ENCODE measurements at regions not wholly inside any gene's neighbourhood (a gene's known extent, or its start where the extent isn't known, plus 50 kb on each side); places are given as distances from the start of the nearest gene placed in this dataset.

GRCh38 chr11:121894581-121894980, 221.4 kb downstream of the BLID start:
- no peak for TF ChIP-seq POLR2AphosphoS5 (IDR thresholded peaks at IDR 0.05)
- TF ChIP-seq, protein P1, sequence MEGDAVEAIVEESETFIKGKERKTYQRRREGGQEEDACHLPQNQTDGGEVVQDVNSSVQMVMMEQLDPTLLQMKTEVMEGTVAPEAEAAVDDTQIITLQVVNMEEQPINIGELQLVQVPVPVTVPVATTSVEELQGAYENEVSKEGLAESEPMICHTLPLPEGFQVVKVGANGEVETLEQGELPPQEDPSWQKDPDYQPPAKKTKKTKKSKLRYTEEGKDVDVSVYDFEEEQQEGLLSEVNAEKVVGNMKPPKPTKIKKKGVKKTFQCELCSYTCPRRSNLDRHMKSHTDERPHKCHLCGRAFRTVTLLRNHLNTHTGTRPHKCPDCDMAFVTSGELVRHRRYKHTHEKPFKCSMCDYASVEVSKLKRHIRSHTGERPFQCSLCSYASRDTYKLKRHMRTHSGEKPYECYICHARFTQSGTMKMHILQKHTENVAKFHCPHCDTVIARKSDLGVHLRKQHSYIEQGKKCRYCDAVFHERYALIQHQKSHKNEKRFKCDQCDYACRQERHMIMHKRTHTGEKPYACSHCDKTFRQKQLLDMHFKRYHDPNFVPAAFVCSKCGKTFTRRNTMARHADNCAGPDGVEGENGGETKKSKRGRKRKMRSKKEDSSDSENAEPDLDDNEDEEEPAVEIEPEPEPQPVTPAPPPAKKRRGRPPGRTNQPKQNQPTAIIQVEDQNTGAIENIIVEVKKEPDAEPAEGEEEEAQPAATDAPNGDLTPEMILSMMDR (IDR thresholded peaks at IDR 0.05; ENCODE audit: poor library complexity, severe bottlenecking): no peak
- TF ChIP-seq TAF1 (IDR thresholded peaks at IDR 0.05; ENCODE audit: low read depth): no peak
- no peak for TF ChIP-seq MXI1 (conservative IDR thresholded peaks at IDR 0.05; ENCODE audit: poor library complexity, severe bottlenecking)

All from neural cell (in vitro differentiated cells).